Hepatocyte (in vitro differentiated cells): ENCODE measurements at regions not wholly inside any gene's neighbourhood (a gene's known extent, or its start where the extent isn't known, plus 50 kb on each side); places are given as distances from the start of the nearest gene placed in this dataset.

ENCODE experiments used
- DNase-seq: peaks from one replicate; pipeline ENCODE4 v3.0.0-alpha.2; 2016; ENCODE audit warnings: low spot score
- H2AFZ ChIP-seq: fragments of 200-600 bp; sonication (generic); 2 replicates; pipeline ENCODE4 v1.6.0; 2016; ENCODE audit warnings: antibody characterized with exemption, mild to moderate bottlenecking
- H3K27ac ChIP-seq: fragments of 200-600 bp; sonication (generic); 2 replicates; pipeline ENCODE4 v1.5.1; 2016; ENCODE audit warnings: mild to moderate bottlenecking
- H3K27me3 ChIP-seq: fragments of 200-600 bp; sonication (generic); 2 replicates; pipeline ENCODE4 v1.6.1; 2016
- H3K36me3 ChIP-seq: fragments of 200-600 bp; sonication (generic); replicated peaks from 2 replicates; pipeline ENCODE4 v1.5.1; 2016; ENCODE audit warnings: low read depth; ENCODE audit not compliant: insufficient read depth
- H3K4me1 ChIP-seq: fragments of 200-600 bp; sonication (generic); 2 replicates; pipeline ENCODE4 v1.5.1; 2016; ENCODE audit warnings: mild to moderate bottlenecking, moderate library complexity; ENCODE audit not compliant: insufficient read depth
- H3K4me2 ChIP-seq: fragments of 200-600 bp; sonication (generic); 2 replicates; pipeline ENCODE4 v1.6.0; 2016
- H3K4me3 ChIP-seq: fragments of 200-600 bp; sonication (generic); 2 replicates; pipeline ENCODE4 v1.5.1; 2016; ENCODE audit warnings: mild to moderate bottlenecking
- H3K79me2 ChIP-seq: fragments of 200-600 bp; sonication (generic); 2 replicates; pipeline ENCODE4 v1.6.0; 2017; ENCODE audit warnings: mild to moderate bottlenecking
- H3K9me2 ChIP-seq: fragments of 200-600 bp; sonication (generic); replicated peaks from 2 replicates; pipeline ENCODE4 v1.6.0; 2017; ENCODE audit warnings: mild to moderate bottlenecking; ENCODE audit not compliant: insufficient read depth
- H3K9me3 ChIP-seq: fragments of 200-600 bp; sonication (generic); 2 replicates; pipeline ENCODE4 v1.5.1; 2016; ENCODE audit warnings: low read depth, mild to moderate bottlenecking
- H4K20me1 ChIP-seq: fragments of 200-600 bp; sonication (generic); 2 replicates; pipeline ENCODE4 v1.6.0; 2016; ENCODE audit warnings: mild to moderate bottlenecking; ENCODE audit not compliant: insufficient read depth, poor library complexity, severe bottlenecking
- CTCF ChIP-seq: fragments of 200-600 bp; sonication (generic); IDR thresholded peaks from 2 replicates; pipeline ENCODE4 v1.5.1; 2016; ENCODE audit warnings: antibody characterized with exemption, mild to moderate bottlenecking; ENCODE audit not compliant: poor library complexity
- EZH2 ChIP-seq: fragments of 200-600 bp; sonication (generic); IDR thresholded peaks from 2 replicates; pipeline ENCODE4 v1.6.1; 2016; ENCODE audit warnings: antibody characterized with exemption, mild to moderate bottlenecking, borderline replicate concordance
- EZH2phosphoT487 ChIP-seq: fragments of 200-600 bp; sonication (generic); IDR thresholded peaks from one replicate; pipeline ENCODE4 v1.6.1; 2018; ENCODE audit warnings: antibody characterized with exemption, mild to moderate bottlenecking, low read depth, moderate library complexity; ENCODE audit not compliant: unreplicated experiment, severe bottlenecking
- WGBS: methylation state at CpG from one replicate; pipeline ENCODE4 v1.1.6; 2016; ENCODE audit warnings: low lambda C conversion rate; ENCODE audit errors: missing lambda C conversion rate; 5-methylcytosine and 5-hydroxymethylcytosine counted together

GRCh38 chr7:130825819-130826218, 91.8 kb upstream of the KLF14 start:
- H4K20me1 ChIP-seq: no peaks in the 10 kb centered on the region
- H3K4me1 ChIP-seq: no peaks in the 10 kb centered on the region
- no peaks in the 10 kb centered on the region for H3K79me2 ChIP-seq
- H3K36me3 ChIP-seq: no peaks in the 10 kb centered on the region
- H3K4me3 ChIP-seq: no peak overlapping the region
- no peak overlapping the region for H2AFZ ChIP-seq
- H3K27me3 ChIP-seq: no peaks in the 10 kb centered on the region
- H3K9me2 ChIP-seq: no peaks in the 10 kb centered on the region
- no peak overlapping the region for H3K4me2 ChIP-seq
- DNase-seq: no peak
- H3K9me3 ChIP-seq: peaks cover 5% of the 10 kb centered on the region
- H3K27ac ChIP-seq: no peak overlapping the region
- no peak for TF ChIP-seq EZH2phosphoT487
- TF ChIP-seq CTCF: no peak
- no peak for TF ChIP-seq EZH2

- H3K4me1 ChIP-seq: no peaks in the 10 kb centered on the region
- H3K27me3 ChIP-seq: no peaks in the 10 kb centered on the region
- no peak overlapping the region for H3K4me3 ChIP-seq
- no peaks in the 10 kb centered on the region for H4K20me1 ChIP-seq
- H3K9me3 ChIP-seq: peaks cover 5% of the 10 kb centered on the region
- 88% methylated on average over 2 of the region's 2 CpGs for WGBS
- DNase-seq: no peak
- no peak overlapping the region for H3K4me2 ChIP-seq
- no peaks in the 10 kb centered on the region for H3K36me3 ChIP-seq
- TF ChIP-seq CTCF: no peak
- TF ChIP-seq EZH2phosphoT487: no peak
- no peak for TF ChIP-seq EZH2
- no peaks in the 10 kb centered on the region for H3K9me2 ChIP-seq
- no peak overlapping the region for H2AFZ ChIP-seq
- no peak overlapping the region for H3K27ac ChIP-seq
- H3K79me2 ChIP-seq: no peaks in the 10 kb centered on the region
Observed at GRCh38 chr7:130829415-130829814, 95.4 kb upstream of the KLF14 start.

GRCh38 chr7:130831322-130831721, 97.3 kb upstream of the KLF14 start:
- Histone ChIP-seq H3K4me3 (no peak overlapping the region), H3K4me1 (no peaks in the 10 kb centered on the region)

More at GRCh38 chr7:130831322-130831721, 97.3 kb upstream of the KLF14 start:
- Histone ChIP-seq H3K9me3 (peaks cover 5% of the 10 kb centered on the region), H3K4me2 (no peak overlapping the region), H3K27me3 (no peaks in the 10 kb centered on the region), H3K36me3 (no peaks in the 10 kb centered on the region), H3K27ac (no peak overlapping the region), H2AFZ (no peak overlapping the region), H3K9me2 (no peaks in the 10 kb centered on the region), H3K79me2 (no peaks in the 10 kb centered on the region), H4K20me1 (no peaks in the 10 kb centered on the region)
- no peak for DNase-seq
- TF ChIP-seq EZH2 (no peak), CTCF (no peak), EZH2phosphoT487 (no peak)
- 59% methylated on average over 3 of the region's 3 CpGs for WGBS
